Adrenal gland (tissue), 5 donors: ENCODE measurements at regions not wholly inside any gene's neighbourhood (a gene's known extent, or its start where the extent isn't known, plus 50 kb on each side); places are given as distances from the start of the nearest gene placed in this dataset.

ENCODE experiments used
- POLR2A ChIP-seq, 2 donors: fragments of 450-650 bp; IDR thresholded peaks; one replicate each; pipeline ENCODE4 v1.6.1; 2017; ENCODE audit warnings: antibody characterized with exemption in 2 of 2, mild to moderate bottlenecking in 2 of 2, moderate library complexity in 1 of 2
- TF ChIP-seq, protein P1 (sequence below), 6 experiments: fragments of 450-650 bp in 4 of 6; fragments of 200-600 bp in 2 of 6; sonication (generic) in 1 of 6; IDR thresholded peaks; 1 replicate in 5 of 6; 2 replicates in 1 of 6; pipeline versions ENCODE4 v1.5.1 to v1.8.0; 2016 to 2021; ENCODE audit warnings: antibody characterized with exemption in 6 of 6, mild to moderate bottlenecking in 2 of 6, moderate library complexity in 1 of 6
- donor health status: DM: no; HTN: no; CAD: no.

DNA sequence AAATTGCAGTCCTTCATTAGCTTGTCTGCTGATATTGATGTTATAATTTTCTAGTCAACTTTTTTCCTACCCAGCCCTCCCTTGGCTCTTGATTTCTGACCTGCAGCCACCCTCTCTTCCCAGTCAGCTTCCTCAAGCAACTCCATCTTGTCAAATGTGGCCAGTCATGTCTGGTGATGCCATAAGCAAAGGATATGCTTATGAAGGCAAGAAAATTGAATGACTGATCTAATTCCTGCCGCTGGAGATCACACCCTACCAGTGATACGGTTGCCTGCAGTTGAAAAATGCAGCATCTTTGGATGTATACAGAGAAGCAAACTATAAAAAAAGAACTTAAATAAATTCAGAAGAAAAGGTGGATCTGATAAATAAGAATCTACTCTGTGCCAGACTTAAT, 297.1 kb upstream of the DAB1 start:
- TF ChIP-seq, protein P1, sequence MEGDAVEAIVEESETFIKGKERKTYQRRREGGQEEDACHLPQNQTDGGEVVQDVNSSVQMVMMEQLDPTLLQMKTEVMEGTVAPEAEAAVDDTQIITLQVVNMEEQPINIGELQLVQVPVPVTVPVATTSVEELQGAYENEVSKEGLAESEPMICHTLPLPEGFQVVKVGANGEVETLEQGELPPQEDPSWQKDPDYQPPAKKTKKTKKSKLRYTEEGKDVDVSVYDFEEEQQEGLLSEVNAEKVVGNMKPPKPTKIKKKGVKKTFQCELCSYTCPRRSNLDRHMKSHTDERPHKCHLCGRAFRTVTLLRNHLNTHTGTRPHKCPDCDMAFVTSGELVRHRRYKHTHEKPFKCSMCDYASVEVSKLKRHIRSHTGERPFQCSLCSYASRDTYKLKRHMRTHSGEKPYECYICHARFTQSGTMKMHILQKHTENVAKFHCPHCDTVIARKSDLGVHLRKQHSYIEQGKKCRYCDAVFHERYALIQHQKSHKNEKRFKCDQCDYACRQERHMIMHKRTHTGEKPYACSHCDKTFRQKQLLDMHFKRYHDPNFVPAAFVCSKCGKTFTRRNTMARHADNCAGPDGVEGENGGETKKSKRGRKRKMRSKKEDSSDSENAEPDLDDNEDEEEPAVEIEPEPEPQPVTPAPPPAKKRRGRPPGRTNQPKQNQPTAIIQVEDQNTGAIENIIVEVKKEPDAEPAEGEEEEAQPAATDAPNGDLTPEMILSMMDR (IDR thresholded peaks at IDR 0.05) = no peak
- no peak for TF ChIP-seq POLR2A (IDR thresholded peaks at IDR 0.05)
